ENCODE measurements at regions not wholly inside any gene's neighbourhood (a gene's known extent, or its start where the extent isn't known, plus 50 kb on each side); places are given as distances from the start of the nearest gene placed in this dataset.

DNA sequence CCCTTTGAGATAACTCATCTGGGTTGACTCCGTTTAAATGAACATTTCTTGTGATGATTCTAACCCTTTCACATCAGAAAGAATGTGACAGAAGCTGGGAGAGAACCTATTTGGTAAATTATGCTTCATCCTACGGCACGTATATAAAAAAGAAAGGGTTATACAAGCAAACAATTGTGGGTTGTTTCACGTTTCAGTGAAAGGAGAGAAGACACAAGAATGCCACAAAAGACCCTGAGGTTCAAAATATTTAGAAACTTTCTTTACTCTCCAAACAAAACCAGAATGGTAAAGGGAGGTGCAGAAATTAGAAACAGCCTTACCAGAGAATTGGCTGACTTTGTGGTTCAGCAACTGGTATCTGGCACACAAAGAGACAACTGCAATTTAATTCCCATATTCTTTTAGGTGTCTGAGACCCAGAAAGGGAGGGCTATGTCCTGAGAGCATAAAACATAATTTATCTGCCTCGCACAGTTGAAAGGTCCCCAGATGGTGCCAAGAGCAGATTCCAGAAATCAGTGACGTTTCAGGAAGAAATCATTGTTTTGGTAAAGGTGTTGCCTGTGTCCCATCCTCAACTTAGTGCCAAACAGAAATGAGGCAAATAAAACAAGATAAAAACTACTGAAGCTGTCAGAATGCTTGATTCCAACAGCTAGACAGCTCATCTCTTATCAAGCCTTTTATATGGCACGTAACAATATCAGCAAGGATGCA, 361.4 kb downstream of the EFNB2 start:
- TF ChIP-seq SUZ12 (IDR thresholded peaks at IDR 0.05; ENCODE audit: extremely low read depth, insufficient read depth, insufficient read length): no peak
- no peak for TF ChIP-seq YY1 (IDR thresholded peaks at IDR 0.05; ENCODE audit: insufficient read depth, insufficient read length)
- TF ChIP-seq ZNF274 (IDR thresholded peaks at IDR 0.05; ENCODE audit: low read depth, low read length): no peak
